Myocyte (in vitro differentiated cells): ENCODE measurements at regions not wholly inside any gene's neighbourhood (a gene's known extent, or its start where the extent isn't known, plus 50 kb on each side); places are given as distances from the start of the nearest gene placed in this dataset.

Experiments used
- DNase-seq: peaks from one replicate; pipeline ENCODE4 v3.0.0-alpha.2; 2012; ENCODE audit warnings: low read depth

- DNase-seq = no peak
Measured at GRCh38 chr6:51382847-51383246, 564.2 kb downstream of the TFAP2B start.

GRCh38 chr6:51384736-51385135, 566.1 kb downstream of the TFAP2B start:
- DNase-seq = no peak

DNA sequence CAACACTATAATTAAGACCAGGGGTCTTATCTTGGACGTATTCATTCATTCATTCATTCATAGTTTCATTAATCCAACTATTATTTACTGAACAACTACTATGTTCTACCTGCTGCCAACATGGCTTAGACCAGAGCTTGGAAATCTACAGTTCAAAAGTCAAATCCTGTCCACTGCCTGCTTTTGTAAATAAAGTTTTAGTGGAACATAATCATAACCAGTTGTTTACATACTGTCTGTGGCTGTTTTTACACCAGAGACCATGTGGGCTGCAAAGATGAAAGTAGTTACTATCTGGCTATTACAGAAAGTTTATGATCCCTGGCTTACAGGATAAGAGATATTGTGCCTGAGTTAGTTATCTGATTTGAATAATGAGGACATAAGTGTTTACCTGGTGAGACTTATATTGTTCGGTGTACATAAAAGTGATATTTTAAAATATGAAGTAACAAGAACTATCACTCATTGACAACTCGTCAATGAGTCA, 567.7 kb downstream of the TFAP2B start:
- DNase-seq = no peak

- no peak for DNase-seq
Measured at GRCh38 chr6:51387907-51388306, 569.2 kb downstream of the TFAP2B start.

DNA sequence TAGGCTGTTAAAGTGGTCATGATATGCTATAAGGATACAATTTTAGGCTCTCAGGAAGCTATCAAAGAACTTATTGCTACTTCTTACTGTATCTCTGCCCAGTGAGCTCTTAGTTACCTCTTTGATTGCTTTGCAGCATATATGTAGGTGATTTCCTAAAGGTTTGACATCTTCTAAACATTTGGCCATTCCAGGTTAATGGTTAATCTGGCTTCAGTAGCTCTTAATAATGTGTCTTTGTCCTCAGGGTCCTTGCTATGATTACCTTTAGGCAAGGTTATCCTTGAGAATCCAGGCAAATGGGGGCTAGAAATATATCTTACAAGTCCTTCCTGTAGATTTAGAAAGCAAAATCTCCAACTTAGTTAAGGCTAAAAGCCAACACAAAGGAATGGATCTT, 575.4 kb downstream of the TFAP2B start:
- DNase-seq = no peak

GRCh38 chr6:51396583-51396982, 577.9 kb downstream of the TFAP2B start:
- DNase-seq = no peak

DNA sequence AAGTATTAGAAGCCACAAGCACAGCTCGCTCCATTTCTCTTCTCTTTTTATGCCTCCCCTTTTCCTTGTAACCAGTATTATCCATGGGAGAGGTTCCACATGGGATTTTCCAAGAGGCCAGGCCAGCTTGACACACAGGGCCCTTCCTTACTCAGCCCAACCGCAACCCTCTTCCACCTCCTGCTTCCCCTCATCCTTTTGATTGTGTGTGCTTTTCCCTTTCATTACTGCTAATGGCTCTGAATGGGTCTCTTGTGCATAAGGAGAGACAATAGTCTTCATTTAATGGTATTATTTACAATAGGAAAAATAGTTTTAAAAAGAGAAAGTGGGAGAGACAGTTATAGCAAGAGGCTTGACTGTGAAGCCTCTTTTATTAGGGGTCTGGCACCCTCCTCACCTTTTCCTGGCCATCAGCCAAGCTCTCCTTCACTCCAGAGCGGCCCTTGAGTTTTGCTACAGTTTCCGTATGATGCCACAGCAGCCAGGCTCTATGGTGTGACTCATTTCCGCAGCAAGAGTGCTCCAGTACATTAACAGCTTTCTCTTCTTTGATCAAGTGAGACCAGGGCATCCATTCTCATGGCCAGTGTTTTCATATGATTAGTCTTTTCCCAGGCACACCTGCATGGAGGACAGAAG, 579.5 kb downstream of the TFAP2B start:
- no peak for DNase-seq

GRCh38 chr6:51398793-51399192, 580.1 kb downstream of the TFAP2B start:
- no peak for DNase-seq

DNA sequence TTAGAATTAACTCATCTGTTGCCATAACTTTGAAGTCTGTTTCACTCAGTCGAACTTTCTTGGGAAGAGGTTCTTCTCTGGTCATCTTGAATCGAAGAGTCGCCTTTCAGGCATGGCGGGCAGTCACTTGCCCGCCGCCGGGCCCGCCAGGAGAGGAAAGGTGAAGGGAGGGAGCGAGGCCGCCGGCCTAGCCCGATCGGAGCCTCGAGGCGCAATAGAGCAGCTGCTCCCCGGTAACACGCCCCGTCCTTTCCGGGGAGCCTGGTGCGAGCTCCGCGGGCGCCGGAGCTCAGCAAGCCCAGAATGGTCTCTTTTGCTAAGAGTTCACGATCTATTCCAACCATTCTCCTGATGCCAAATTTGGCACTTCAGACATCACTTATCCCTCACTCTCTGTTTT, 591.8 kb downstream of the TFAP2B start:
- no peak for DNase-seq

GRCh38 chr6:51411496-51412125, 592.9 kb downstream of the TFAP2B start:
- no peak for DNase-seq

DNA sequence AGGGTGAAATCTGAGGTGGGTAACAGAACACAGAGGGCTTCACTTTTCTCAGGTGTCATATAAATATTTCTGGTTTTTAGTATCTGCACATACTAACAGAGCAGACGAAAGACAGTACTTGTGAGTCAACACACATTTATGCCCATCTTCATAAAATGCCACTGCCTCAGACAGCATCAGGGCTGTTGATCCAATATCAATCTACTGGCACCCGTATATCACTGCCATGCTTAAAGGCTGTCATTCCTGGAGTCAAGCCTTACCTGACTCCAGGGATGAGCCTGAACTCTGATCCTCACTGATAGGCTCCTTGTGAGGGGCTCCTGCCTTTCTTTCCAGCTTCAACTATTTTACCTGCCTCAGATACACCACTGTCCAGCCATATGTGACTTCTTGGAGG, 595.7 kb downstream of the TFAP2B start:
- no peak for DNase-seq

- DNase-seq = no peak
Measured at GRCh38 chr6:51415501-51415900, 596.8 kb downstream of the TFAP2B start.

- DNase-seq = no peak
Measured at GRCh38 chr6:51429017-51429712, 610.5 kb downstream of the TFAP2B start.

- DNase-seq = no peak
Measured at GRCh38 chr6:51430589-51430988, 611.9 kb downstream of the TFAP2B start.

DNA sequence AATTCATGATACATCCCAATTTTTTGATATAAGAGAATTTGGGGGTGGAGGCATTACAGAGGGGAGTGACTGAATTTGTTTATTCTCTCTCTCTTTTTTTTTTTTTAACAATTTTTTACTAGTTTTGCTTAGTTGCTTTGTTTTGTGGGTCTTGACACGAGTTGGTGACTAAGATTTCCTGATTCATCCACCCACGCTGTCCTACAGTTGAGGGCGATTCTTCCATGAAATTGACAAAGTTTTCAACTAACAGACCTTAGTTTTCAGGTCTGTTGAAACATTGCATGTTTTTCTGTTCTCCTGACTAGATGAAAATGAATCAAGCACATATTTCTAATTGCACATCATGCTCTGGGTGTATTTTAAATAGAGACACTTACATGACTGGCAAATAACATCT, 613.8 kb downstream of the TFAP2B start:
- DNase-seq = no peak

- no peak for DNase-seq
Measured at GRCh38 chr6:51450248-51450957, 631.7 kb downstream of the TFAP2B start.

- DNase-seq = no peak
Measured at GRCh38 chr6:51450958-51451357, 632.3 kb downstream of the TFAP2B start.

DNA sequence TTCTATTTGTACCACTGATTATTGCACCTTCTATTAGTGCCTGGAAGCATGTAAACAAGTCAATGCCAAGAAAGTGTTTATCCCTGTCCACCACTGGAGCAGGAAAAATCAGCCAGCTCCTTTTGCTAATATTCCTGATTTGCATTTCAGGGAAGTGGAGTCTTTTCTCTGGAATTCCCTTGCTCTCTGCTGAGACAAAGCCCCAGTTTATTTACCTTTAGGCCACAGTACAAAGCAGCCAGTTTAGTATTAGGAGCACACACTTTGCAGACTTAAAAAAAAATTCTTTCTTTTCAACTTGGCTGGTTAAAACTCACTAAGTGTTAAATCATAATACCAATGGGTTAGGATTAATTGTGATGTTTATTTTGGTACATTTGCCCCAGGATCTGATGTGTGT, 631.1 kb downstream of the PKHD1 start:
- DNase-seq = no peak

- no peak for DNase-seq
Measured at GRCh38 chr6:51459958-51460357, 627.5 kb downstream of the PKHD1 start.

DNA sequence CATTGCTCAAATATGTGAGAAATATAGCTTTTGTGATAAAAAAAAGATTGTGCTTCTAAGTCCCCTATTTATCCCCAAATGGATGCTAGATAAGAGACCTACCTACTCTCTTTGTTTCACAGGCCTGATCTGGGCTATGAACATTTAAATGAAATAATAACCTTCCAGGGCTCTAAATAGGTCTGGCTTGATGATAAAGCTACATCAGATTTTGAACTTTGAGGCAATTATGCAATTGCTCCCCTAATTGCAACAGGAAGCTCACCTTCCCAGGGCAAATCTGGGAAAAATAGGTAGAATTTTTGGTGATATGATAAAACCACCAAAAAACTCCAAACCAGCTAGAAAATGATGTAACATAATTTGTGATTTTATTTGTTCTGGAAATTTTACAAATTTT, 624.5 kb downstream of the PKHD1 start:
- DNase-seq = no peak

DNA sequence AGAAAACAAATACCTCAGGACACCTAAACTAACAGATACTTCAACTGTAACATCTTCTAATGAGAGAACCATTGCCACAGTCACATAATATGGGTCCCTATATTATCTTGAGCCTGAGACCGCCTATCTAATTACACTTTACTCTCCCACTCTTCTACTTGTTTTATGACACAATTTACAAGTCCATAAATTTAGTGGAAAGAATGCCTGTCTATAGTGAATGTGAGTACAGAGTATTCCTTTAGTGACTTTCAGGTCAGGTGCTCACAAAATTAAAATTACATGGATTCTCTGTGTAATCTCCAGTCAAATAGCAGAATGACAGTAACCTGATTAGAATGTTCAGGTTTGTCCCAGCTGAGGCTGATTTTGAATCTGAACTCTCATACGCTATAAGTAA, 624.1 kb downstream of the PKHD1 start:
- DNase-seq = no peak

DNA sequence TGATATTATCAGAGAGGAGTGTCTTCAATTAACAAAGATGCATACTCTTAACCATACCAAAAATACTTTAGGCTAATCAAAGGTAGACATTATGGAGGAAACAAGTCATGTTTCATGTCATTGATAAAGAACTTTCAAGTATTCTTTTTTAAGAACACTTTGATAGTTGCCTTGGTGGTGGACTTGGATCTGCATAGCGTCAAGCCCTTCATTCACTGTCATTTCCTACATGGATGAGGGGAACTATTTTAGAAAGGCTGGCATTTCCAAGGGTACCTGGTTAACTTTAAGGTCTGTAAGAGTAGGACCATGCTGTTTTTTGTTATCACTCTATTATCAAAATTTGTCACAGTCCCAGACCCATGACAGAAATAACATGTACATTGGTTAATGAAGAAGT, 622.5 kb downstream of the PKHD1 start:
- DNase-seq = no peak
